Adipocyte (in vitro differentiated cells): ENCODE measurements at regions not wholly inside any gene's neighbourhood (a gene's known extent, or its start where the extent isn't known, plus 50 kb on each side); places are given as distances from the start of the nearest gene placed in this dataset.

ENCODE experiments used
- DNase-seq: peaks from one replicate; pipeline ENCODE4 v3.0.0-alpha.2; 2015; ENCODE audit warnings: low read depth
- H3K27me3 ChIP-seq: replicated peaks from 2 replicates; pipeline ENCODE4 v1.7.0; 2013; ENCODE audit warnings: mild to moderate bottlenecking, low read length, moderate library complexity; ENCODE audit not compliant: control insufficient read depth, insufficient read depth
- H3K36me3 ChIP-seq: 2 replicates; pipeline ENCODE4 v1.7.0; 2013; ENCODE audit warnings: low read length, mild to moderate bottlenecking, moderate library complexity; ENCODE audit not compliant: control insufficient read depth, insufficient read depth, severe bottlenecking
- H3K4me1 ChIP-seq: 2 replicates; pipeline ENCODE4 v1.7.0; 2013; ENCODE audit warnings: mild to moderate bottlenecking, low read length, moderate library complexity; ENCODE audit not compliant: control insufficient read depth, insufficient read depth
- H3K4me3 ChIP-seq: 2 replicates; pipeline ENCODE4 v1.7.0; 2013; ENCODE audit warnings: mild to moderate bottlenecking, low read length, moderate library complexity
- H3K9ac ChIP-seq: 2 replicates; pipeline ENCODE4 v1.7.0; 2013; ENCODE audit warnings: mild to moderate bottlenecking, low read length, moderate library complexity
- H3K9me3 ChIP-seq: 2 replicates; pipeline ENCODE4 v1.7.0; 2013; ENCODE audit warnings: mild to moderate bottlenecking, low read length, moderate library complexity; ENCODE audit not compliant: control insufficient read depth

DNA sequence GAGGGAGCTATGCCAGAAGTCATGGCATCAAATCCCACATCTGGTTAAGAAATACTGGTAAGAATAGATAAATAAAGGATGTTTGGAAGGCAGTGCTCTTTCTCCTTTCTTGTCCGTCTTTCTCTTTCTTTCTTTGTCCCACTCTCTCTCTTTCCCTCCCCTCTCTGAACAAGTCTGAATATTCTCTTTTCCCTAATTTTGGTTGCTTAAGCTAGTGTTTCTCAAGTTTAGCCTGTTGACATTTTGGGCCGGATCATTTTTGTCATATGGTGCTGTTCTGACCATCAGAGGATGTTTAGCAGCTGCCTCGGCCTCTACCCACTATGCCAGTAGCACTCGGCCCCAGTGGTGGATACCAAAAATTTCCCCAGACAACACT lies 405.3 kb upstream of the C2CD4B start:
- Histone ChIP-seq H3K9me3 (no peaks in the 10 kb centered on the region), H3K36me3 (peaks cover 3% of the 10 kb centered on the region), H3K4me1 (peaks cover 44% of the 10 kb centered on the region), H3K4me3 (peak overlapping the region; percentile 52), H3K27me3 (no peaks in the 10 kb centered on the region), H3K9ac (peak overlapping the region; percentile 62)
- DNase-seq: no peak

DNA sequence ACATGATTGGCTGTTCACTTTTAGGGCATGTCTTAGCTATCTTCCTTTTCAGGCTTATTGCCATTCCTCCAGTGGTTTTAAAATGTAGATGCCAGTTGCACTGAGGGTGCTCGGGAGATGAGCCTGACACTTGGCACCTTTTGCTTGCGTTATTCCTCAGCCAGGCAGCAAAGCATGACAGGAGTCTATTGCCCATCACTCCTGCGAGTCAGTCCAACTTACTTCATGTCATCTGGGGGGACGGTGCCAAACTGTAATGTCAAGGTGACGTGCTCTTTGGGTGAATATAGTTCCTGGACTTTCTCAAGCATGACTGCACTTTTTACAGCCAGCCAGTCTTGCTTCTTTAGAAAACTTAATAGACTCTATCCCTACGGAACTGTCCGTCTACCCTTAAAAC lies 406.0 kb upstream of the C2CD4B start:
- Histone ChIP-seq H3K9ac (peak overlapping the region; percentile 62), H3K27me3 (no peaks in the 10 kb centered on the region), H3K36me3 (peaks cover 3% of the 10 kb centered on the region), H3K9me3 (no peaks in the 10 kb centered on the region), H3K4me3 (peak overlapping the region; percentile 52), H3K4me1 (peaks cover 38% of the 10 kb centered on the region)
- no peak for DNase-seq

DNA sequence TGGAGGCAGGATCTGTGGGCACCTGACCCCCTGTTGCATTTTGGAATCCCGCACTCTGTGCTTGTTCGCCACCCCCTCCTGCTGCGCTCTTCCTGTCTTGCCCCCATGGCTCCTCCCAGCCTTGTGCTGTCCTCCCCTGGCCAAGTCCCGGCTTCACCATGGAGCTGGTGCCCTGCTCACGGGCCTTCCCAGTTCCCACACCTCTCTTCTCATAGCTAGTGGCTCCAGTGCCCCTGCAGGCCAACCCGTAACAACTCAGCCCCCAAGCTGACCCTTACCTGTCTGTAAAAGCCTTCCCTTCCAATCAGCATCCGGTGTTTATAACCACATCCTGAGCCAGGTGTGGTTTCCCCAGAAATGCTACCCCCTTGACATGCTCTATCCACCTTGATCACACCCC lies 407.7 kb upstream of the C2CD4B start:
- Histone ChIP-seq H3K27me3 (no peaks in the 10 kb centered on the region), H3K4me1 (peaks cover 32% of the 10 kb centered on the region)

DNA sequence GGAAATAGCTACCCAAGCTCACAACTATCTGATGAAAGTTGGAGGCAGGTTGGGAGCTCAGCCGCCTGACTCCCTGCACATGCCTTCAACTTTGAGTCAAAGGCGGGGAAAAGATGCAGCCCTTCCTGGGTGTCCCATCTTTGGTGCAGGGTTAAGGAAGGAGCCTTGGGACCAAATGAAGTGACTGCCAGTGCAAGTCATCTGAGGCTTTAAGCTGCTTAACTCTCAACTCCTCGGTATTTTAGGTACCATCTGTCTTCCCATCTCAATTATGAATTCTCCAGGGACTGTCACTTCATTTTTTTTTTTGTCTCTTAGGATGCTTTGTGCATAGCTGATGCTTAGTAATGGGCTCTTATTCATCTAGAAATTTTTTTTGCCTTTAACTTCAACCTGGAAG lies 408.8 kb upstream of the C2CD4B start:
- Histone ChIP-seq H3K36me3 (no peaks in the 10 kb centered on the region), H3K4me1 (peaks cover 32% of the 10 kb centered on the region), H3K9ac (no peak overlapping the region), H3K4me3 (no peak overlapping the region), H3K9me3 (no peaks in the 10 kb centered on the region), H3K27me3 (no peaks in the 10 kb centered on the region)
- DNase-seq: no peak

More for the DNA sequence above, 407.7 kb upstream of the C2CD4B start:
- H3K9ac ChIP-seq: no peak overlapping the region
- DNase-seq: no peak
- no peak overlapping the region for H3K4me3 ChIP-seq
- H3K36me3 ChIP-seq: peaks cover 3% of the 10 kb centered on the region
- no peaks in the 10 kb centered on the region for H3K9me3 ChIP-seq

DNA sequence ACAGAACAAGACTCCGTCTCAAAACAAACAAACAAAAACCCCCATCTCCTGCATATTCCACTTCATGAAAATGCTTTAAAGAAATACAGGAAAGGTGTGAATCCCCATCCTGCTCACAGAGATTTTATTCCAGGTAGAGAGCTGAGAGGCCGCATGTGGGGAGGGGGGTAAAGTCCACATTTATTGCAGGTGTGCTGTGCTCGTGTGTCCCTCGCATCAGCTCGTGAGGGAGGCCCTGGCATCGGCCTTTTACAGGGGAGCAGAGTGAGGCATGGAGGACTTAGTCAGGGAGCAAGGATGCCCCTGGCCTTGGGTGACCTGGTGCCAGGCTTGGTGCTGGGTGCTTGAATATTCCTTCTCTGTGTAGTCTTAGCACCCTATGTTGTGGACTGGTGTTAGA lies 413.5 kb upstream of the C2CD4B start:
- Histone ChIP-seq H3K4me1 (peaks cover 6% of the 10 kb centered on the region), H3K9ac (no peak overlapping the region), H3K27me3 (no peaks in the 10 kb centered on the region), H3K9me3 (no peaks in the 10 kb centered on the region), H3K36me3 (peaks cover 12% of the 10 kb centered on the region), H3K4me3 (no peak overlapping the region)
- DNase-seq: no peak

DNA sequence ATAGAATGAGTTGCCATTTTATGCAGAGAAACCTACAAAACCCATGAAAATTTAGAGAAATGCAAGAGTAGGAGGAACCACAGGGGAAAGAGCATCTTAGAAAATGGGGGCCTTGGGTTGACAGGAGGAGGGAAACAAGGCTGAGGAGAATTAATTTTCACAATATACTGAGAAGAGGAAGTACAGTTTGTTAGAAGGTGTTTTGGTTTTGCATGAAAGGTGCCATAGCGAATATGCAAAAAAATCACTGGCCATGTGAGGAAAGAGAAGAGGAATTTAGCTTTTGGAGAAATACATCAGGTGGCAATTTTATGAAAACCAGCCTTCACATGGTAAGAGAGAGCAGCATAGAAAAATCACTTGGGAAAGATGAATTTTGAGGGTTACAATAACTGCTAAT lies 413.9 kb upstream of the C2CD4B start:
- Histone ChIP-seq H3K9me3 (no peaks in the 10 kb centered on the region), H3K36me3 (peaks cover 12% of the 10 kb centered on the region), H3K4me1 (peaks cover 10% of the 10 kb centered on the region), H3K27me3 (no peaks in the 10 kb centered on the region), H3K9ac (no peak overlapping the region), H3K4me3 (no peak overlapping the region)
- no peak for DNase-seq

DNA sequence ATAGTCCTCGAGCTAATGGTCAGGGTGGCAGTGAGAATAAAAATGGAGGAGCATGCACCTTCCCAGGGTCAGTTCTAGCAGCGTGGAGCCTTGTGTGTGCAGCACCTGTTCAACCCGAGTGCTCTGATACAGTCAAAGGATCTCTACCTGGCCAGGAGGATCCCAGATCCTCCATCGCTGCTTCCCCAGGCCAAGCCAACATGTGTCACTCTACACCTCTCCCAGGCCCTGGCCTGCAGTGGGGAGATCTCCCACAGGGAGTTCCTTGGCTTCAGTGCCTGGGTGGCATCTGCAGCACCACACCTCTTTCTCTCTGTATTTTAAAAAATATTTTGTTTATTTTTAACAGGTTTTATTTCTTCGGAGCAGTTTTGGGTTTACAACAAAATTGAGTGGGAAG lies 414.8 kb upstream of the C2CD4B start:
- H3K4me1 ChIP-seq: peaks cover 18% of the 10 kb centered on the region
- H3K27me3 ChIP-seq: no peaks in the 10 kb centered on the region
- H3K9ac ChIP-seq: no peak overlapping the region
- no peaks in the 10 kb centered on the region for H3K9me3 ChIP-seq
- H3K36me3 ChIP-seq: peaks cover 12% of the 10 kb centered on the region
- DNase-seq: no peak
- H3K4me3 ChIP-seq: no peak overlapping the region

DNA sequence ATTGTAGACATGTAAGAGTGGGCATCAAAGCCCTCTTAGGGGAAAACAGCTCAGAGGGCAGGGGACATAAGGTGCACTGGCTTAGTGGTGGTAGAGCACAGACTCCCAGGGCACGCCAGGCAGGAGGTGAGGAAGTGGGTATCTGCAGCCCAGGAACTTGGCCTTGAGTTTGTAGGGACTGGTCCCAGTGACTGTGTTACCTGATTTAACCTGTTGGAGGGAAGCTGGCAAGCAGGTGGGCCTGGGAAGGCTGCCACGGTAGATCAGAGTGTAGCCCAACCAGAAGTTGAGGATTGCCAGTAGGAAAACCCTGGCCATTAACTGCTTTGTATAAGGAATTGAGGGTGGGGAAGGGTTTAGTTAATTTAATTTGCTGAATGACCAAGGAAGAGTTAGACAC lies 417.5 kb upstream of the C2CD4B start:
- Histone ChIP-seq H3K9ac (no peak overlapping the region), H3K27me3 (no peaks in the 10 kb centered on the region), H3K4me3 (no peak overlapping the region), H3K4me1 (peaks cover 29% of the 10 kb centered on the region), H3K9me3 (no peaks in the 10 kb centered on the region), H3K36me3 (peaks cover 12% of the 10 kb centered on the region)
- DNase-seq: no peak

DNA sequence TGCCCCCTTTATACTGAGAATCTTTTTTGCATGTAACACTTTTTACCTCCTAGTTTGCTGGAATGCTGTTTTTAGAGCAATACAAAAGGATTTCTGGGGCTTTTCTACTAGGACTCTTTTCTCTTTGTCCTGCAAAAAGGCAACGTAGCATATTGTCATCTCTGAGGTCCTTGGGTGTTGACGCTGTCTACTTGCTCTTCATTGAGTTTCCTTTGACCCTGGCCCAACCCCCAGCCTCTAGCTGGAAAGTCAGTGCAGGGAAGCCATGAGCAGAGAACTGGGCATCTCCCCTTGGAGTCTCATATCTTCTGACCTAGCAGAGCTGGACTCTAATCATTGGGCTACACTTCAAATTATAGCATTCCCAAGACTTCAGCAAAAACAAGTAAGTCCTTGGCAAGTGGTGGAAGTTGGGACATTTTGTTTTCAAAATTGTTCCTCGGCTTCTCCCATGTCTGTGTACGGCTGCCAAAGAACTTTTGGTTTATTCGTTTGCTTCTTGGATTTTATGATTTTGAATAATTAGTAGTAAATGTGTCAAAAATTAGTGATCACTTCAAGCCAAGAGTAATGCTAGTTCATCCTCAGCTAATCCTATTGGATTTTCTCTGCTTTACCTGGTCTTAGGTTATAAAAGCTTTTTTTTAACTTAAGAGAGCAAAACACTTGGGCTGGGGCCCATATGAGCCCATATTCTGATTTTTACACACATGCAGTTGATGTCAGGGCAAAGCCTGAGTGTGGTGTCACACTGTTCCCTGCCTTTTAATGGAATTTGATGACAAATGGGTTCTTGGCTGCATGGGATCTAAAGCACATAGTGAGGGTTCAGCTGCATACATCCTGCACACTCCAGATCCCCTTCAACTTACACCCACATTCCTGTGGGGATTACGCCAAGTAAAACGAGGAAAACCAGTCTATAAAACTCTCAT lies 419.5 kb upstream of the C2CD4B start:
- H3K4me1 ChIP-seq: peaks cover 36% of the 10 kb centered on the region
- DNase-seq: no peak

DNA sequence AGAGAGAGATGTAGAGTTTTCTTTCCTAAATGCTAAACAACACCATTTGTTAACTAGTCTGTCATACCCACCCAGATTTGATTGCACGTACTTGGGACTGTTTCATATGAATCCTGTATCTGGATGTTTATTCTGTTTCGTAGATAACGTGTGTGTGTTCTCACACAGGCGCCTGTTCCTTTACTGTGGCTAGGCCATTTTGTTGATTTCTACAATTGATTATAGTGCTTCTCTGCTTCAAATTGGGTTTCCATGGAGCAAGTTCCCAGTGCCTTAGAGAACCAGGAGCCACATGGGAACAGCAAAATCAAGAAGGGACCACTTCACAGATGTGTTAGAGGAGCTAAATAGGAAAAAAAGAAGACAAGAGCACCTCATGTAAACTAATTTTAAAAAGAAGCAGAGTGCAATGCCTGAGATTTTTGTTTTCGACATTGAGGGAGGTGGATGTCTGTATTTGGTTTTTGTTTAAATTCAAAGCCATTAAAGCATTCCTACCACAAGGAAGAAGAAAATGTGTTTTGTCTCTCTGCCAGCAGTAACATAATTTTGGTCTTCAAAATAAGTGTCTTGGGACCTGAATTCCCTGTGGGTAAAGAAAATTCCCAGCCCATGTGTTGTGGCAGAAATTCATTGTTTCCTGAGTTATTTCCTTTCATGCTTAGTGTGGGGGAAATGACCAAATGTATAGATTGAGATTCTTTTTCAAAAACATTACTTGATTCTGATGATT lies 424.0 kb upstream of the C2CD4B start:
- DNase-seq: peak; percentile 66
- no peaks in the 10 kb centered on the region for H3K9me3 ChIP-seq
- H3K36me3 ChIP-seq: peaks cover 16% of the 10 kb centered on the region
- H3K27me3 ChIP-seq: no peaks in the 10 kb centered on the region
- no peak overlapping the region for H3K4me3 ChIP-seq
- H3K9ac ChIP-seq: no peak overlapping the region
- H3K4me1 ChIP-seq: peaks cover 54% of the 10 kb centered on the region

More for the DNA sequence above, 419.5 kb upstream of the C2CD4B start:
- H3K27me3 ChIP-seq: no peaks in the 10 kb centered on the region
- no peaks in the 10 kb centered on the region for H3K9me3 ChIP-seq
- H3K9ac ChIP-seq: peak overlapping the region; percentile 47
- peak overlapping the region; percentile 23 for H3K4me3 ChIP-seq
- peaks cover 10% of the 10 kb centered on the region for H3K36me3 ChIP-seq
